A549 (cell line): ENCODE measurements at regions not wholly inside any gene's neighbourhood (a gene's known extent, or its start where the extent isn't known, plus 50 kb on each side); places are given as distances from the start of the nearest gene placed in this dataset.

Experiments
- EP300 ChIP-seq, 2 experiments: fragments of >200 bp; sonication (Bioruptor Twin); formaldehyde crosslinking; IDR thresholded peaks; 2 replicates in 1 of 2; 3 replicates in 1 of 2; pipeline ENCODE4 v1.6.1; 2016 to 2017
- ESRRA ChIP-seq: fragments of 150-350 bp; IDR thresholded peaks from 2 replicates; pipeline ENCODE4 v1.6.1; 2014; ENCODE audit warnings: mild to moderate bottlenecking, low read length, borderline replicate concordance
- KDM5A ChIP-seq: fragments of 200-600 bp; sonication (generic); IDR thresholded peaks from 2 replicates; pipeline ENCODE4 v1.6.1; 2016; ENCODE audit warnings: antibody characterized with exemption, mild to moderate bottlenecking
- POLR2A ChIP-seq: IDR thresholded peaks from 2 replicates; pipeline ENCODE4 v1.6.1; 2012; ENCODE audit warnings: mild to moderate bottlenecking, low read length
- RCOR1 ChIP-seq: fragments of 150-350 bp; IDR thresholded peaks from 2 replicates; pipeline ENCODE4 v1.6.1; 2014; ENCODE audit warnings: antibody characterized with exemption, low read length, low read depth
- RFX5 ChIP-seq: fragments of 450-650 bp; IDR thresholded peaks from 2 replicates; pipeline ENCODE4 v1.7.1; 2014; ENCODE audit warnings: antibody characterized with exemption, mild to moderate bottlenecking, moderate library complexity
- ZFP36 ChIP-seq: fragments of 450-650 bp; IDR thresholded peaks from 2 replicates; pipeline ENCODE4 v1.6.1; 2014; ENCODE audit warnings: borderline replicate concordance; ENCODE audit not compliant: partially characterized antibody
- TF ChIP-seq, protein P1 (sequence below): fragments of >200 bp; sonication (Bioruptor Twin); formaldehyde crosslinking; IDR thresholded peaks from 3 replicates; pipeline ENCODE4 v1.5.1; 2016
- TF ChIP-seq, protein P2 (sequence below): fragments of 450-650 bp; IDR thresholded peaks from 2 replicates; pipeline ENCODE4 v1.6.1; 2014; ENCODE audit warnings: antibody characterized with exemption

DNA sequence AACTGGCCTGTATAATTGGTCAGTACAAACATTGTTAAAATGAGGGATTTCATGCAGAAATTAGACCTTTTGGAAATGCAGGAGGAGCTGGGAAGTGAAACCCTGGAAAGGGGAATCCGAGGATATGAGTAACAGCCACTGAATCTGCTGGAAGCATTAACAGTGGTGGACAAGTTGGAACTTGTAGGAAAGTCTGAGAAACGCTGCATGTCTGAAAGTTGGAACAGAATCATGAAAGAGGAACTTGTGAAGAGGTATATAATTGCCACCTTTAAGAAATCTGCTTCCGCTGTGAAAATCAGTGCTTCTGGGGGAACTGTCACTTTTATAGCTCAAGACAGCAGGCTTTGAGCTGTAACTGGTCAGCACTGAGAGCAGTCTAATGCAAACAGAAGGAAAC, 716.5 kb upstream of the PRR20A start:
- TF ChIP-seq EP300 (IDR thresholded peaks at IDR 0.05) (no peak), POLR2A (no peak), ZFP36 (no peak), RCOR1 (no peak), RFX5 (no peak), KDM5A (no peak), ESRRA (no peak)
- TF ChIP-seq, protein P1, sequence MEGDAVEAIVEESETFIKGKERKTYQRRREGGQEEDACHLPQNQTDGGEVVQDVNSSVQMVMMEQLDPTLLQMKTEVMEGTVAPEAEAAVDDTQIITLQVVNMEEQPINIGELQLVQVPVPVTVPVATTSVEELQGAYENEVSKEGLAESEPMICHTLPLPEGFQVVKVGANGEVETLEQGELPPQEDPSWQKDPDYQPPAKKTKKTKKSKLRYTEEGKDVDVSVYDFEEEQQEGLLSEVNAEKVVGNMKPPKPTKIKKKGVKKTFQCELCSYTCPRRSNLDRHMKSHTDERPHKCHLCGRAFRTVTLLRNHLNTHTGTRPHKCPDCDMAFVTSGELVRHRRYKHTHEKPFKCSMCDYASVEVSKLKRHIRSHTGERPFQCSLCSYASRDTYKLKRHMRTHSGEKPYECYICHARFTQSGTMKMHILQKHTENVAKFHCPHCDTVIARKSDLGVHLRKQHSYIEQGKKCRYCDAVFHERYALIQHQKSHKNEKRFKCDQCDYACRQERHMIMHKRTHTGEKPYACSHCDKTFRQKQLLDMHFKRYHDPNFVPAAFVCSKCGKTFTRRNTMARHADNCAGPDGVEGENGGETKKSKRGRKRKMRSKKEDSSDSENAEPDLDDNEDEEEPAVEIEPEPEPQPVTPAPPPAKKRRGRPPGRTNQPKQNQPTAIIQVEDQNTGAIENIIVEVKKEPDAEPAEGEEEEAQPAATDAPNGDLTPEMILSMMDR = no peak
- TF ChIP-seq, protein P2, sequence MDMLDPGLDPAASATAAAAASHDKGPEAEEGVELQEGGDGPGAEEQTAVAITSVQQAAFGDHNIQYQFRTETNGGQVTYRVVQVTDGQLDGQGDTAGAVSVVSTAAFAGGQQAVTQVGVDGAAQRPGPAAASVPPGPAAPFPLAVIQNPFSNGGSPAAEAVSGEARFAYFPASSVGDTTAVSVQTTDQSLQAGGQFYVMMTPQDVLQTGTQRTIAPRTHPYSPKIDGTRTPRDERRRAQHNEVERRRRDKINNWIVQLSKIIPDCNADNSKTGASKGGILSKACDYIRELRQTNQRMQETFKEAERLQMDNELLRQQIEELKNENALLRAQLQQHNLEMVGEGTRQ = no peak
